ENCODE measurements at regions not wholly inside any gene's neighbourhood (a gene's known extent, or its start where the extent isn't known, plus 50 kb on each side); places are given as distances from the start of the nearest gene placed in this dataset.

DNA sequence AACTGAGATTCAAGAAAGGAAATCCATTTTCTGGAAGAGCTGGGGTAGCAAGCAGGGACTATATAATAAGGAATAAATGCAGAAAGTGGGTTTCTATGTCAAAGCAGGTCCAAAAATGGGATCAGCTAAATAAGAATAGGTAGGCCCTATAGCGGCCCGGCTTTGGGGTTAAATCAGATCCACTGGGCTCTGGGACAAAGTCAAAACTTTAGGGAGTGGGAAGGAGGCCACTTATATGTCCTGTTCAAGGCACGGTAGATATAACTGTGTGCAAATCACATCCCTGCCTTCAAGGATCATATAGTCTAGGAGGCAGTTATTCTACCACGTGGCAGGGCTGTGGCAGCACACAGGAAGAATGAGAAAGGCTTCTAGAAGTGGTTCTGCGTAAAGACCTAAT lies 191.4 kb upstream of the CDYL start:
- no peak for TF ChIP-seq CTCF (IDR thresholded peaks at IDR 0.05)
- Mint-ChIP-seq H3K27ac (ENCODE audit: unreplicated experiment) (no peak overlapping the region), H3K9me3 (ENCODE audit: unreplicated experiment) (peaks cover 14% of the 10 kb centered on the region), H3K27me3 (ENCODE audit: unreplicated experiment) (no peaks in the 10 kb centered on the region), H3K4me3 (ENCODE audit: unreplicated experiment) (no peak overlapping the region), H3K4me1 (ENCODE audit: unreplicated experiment) (peaks cover 35% of the 10 kb centered on the region), H3K36me3 (ENCODE audit: unreplicated experiment) (peaks cover 6% of the 10 kb centered on the region)
- DNase-seq (ENCODE audit: extremely low spot score, unreplicated experiment): peak; percentile 42

- Mint-ChIP-seq H3K27me3 (ENCODE audit: unreplicated experiment) (no peaks in the 10 kb centered on the region), H3K4me1 (ENCODE audit: unreplicated experiment) (peaks cover 37% of the 10 kb centered on the region), H3K9me3 (ENCODE audit: unreplicated experiment) (peaks cover 18% of the 10 kb centered on the region), H3K36me3 (ENCODE audit: unreplicated experiment) (peaks cover 6% of the 10 kb centered on the region), H3K4me3 (ENCODE audit: unreplicated experiment) (no peak overlapping the region), H3K27ac (ENCODE audit: unreplicated experiment) (peak overlapping the region; percentile 73)
- DNase-seq (ENCODE audit: extremely low spot score, unreplicated experiment): peak; percentile 25
- no peak for TF ChIP-seq CTCF (IDR thresholded peaks at IDR 0.05)
These were observed 193.4 kb upstream of the CDYL start for GRCh38 chr6:4582506-4583417.

DNA sequence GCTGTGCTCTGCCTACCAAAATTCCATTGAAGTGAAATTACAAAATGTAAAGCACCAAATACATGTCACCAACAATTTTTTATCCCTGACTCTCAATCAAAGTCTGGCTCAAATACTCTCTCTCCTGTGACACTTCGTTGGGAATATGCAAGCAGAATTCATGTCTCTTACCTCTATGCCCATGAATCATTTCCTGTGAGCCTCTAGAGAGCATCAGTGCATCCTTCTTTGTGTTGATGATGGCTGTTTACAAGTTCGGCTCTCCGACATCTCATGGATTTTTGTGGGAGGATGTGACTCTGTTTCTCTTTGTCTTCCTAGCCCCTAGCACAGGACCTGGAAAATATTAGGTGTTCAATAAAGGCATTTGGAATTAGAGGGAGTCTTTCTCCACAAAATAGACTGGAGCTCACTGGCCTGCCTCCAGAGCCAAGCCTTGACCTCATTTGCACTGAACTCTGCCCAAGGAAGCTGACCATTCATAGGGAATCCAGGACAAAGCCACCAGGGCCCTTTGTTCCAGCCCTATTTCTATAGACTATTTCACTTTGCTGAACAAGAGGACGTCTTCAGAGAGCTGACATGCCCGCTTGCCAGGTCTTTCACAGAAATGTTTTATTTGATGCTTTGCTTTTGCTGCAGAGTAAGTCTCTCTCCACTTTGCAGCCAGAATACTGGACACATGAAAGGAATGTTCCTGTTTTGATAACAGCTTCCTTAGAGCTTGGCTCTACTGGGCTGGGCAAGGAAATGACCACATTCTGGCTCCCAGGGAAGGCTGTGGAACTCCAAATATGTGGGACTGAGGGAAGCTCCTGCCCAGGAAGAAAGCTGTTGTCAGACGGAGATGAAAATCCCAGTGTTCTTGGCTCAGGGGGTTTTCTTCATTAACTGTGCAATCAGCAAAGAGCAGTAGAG lies 194.5 kb upstream of the CDYL start:
- TF ChIP-seq CTCF (IDR thresholded peaks at IDR 0.05): no peak
- Mint-ChIP-seq H3K9me3 (ENCODE audit: unreplicated experiment) (peaks cover 21% of the 10 kb centered on the region), H3K36me3 (ENCODE audit: unreplicated experiment) (peaks cover 6% of the 10 kb centered on the region), H3K4me3 (ENCODE audit: unreplicated experiment) (no peak overlapping the region), H3K27me3 (ENCODE audit: unreplicated experiment) (no peaks in the 10 kb centered on the region), H3K4me1 (ENCODE audit: unreplicated experiment) (peaks cover 36% of the 10 kb centered on the region), H3K27ac (ENCODE audit: unreplicated experiment) (peak overlapping the region; percentile 73)
- peak; percentile 62 for DNase-seq (ENCODE audit: extremely low spot score, unreplicated experiment)

DNA sequence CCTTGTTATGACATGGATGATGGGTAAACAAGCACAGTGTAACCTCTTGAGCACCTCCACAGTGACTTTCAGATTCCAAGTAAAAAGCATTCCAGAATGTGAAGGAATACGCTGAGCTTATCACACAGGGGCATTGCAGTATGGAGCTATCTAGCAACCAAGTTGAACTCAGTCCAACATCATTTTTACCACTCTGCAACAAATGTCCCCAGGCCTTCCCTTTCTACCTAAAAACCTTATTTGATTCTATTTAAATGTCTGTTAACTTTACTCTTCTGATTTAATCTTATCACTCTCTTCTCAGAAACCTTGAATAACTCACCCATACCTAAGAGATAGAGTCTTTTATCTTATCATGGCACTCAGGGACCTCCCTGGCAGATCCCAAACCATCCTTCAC lies 195.8 kb upstream of the CDYL start:
- Mint-ChIP-seq H3K27me3 (ENCODE audit: unreplicated experiment) (no peaks in the 10 kb centered on the region), H3K4me3 (ENCODE audit: unreplicated experiment) (no peak overlapping the region), H3K4me1 (ENCODE audit: unreplicated experiment) (peaks cover 47% of the 10 kb centered on the region), H3K27ac (ENCODE audit: unreplicated experiment) (no peak overlapping the region), H3K36me3 (ENCODE audit: unreplicated experiment) (peaks cover 6% of the 10 kb centered on the region), H3K9me3 (ENCODE audit: unreplicated experiment) (peaks cover 21% of the 10 kb centered on the region)
- no peak for TF ChIP-seq CTCF (IDR thresholded peaks at IDR 0.05)
- DNase-seq (ENCODE audit: extremely low spot score, unreplicated experiment): no peak

DNA sequence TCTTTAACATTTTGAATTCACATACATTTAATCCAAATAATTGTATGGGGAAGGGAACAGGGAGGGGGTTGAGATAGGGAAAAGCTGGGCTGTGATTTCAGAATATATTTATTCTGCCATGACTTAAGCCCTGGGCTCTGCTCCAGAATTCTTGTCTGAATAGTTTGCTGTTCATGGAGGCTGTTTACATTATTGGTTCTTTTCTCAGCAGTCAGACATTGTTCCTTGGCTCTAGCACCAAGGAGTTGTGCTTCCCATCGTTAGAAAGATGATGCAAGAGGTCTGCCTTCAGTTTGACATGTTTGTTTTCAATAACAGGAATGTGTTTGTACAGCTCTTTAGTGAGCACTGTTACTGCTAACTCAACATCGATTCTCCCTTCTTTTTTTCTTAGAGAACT lies 198.8 kb upstream of the CDYL start:
- DNase-seq (ENCODE audit: extremely low spot score, unreplicated experiment): peak; percentile 11
- H3K36me3 Mint-ChIP-seq (ENCODE audit: unreplicated experiment): peaks cover 6% of the 10 kb centered on the region
- H3K9me3 Mint-ChIP-seq (ENCODE audit: unreplicated experiment): peaks cover 21% of the 10 kb centered on the region
- peak overlapping the region; percentile 89 for H3K27ac Mint-ChIP-seq (ENCODE audit: unreplicated experiment)
- H3K4me3 Mint-ChIP-seq (ENCODE audit: unreplicated experiment): no peak overlapping the region
- TF ChIP-seq CTCF (IDR thresholded peaks at IDR 0.05): no peak
- H3K4me1 Mint-ChIP-seq (ENCODE audit: unreplicated experiment): peaks cover 33% of the 10 kb centered on the region
- no peaks in the 10 kb centered on the region for H3K27me3 Mint-ChIP-seq (ENCODE audit: unreplicated experiment)
